H1 (cell line): ENCODE measurements at regions not wholly inside any gene's neighbourhood (a gene's known extent, or its start where the extent isn't known, plus 50 kb on each side); places are given as distances from the start of the nearest gene placed in this dataset.

Experiments
- MAFK ChIP-seq: IDR thresholded peaks from 2 replicates; pipeline ENCODE4 v1.6.1; 2012; ENCODE audit warnings: low read depth, mild to moderate bottlenecking, improper control_type of control experiment, low read length
- PHF8 ChIP-seq: fragments of 200-600 bp; sonication (generic); conservative IDR thresholded peaks from 2 replicates; pipeline ENCODE4 v1.7.1; 2012; ENCODE audit warnings: low read depth, mild to moderate bottlenecking, inconsistent platforms, low read length, moderate library complexity

- TF ChIP-seq PHF8 = no peak
- TF ChIP-seq MAFK = no peak
Observed at GRCh38 chr14:97282210-97283004, 485.2 kb downstream of the VRK1 start (continued).
